ENCODE measurements at regions not wholly inside any gene's neighbourhood (a gene's known extent, or its start where the extent isn't known, plus 50 kb on each side); places are given as distances from the start of the nearest gene placed in this dataset.
A peak's percentile ranks its signal among the peaks of the same experiment; 100 is the strongest.

- H3K9me3 Mint-ChIP-seq = peaks cover 30 to 53% of the 10 kb centered on the region in 2 donors
- peak overlapping the region in 1 of 2 donors; percentile 78 for H3K27ac Mint-ChIP-seq
- ATAC-seq = no peak
- H3K4me3 Mint-ChIP-seq = no peak overlapping the region
- DNase-seq = no peak
- peaks cover 21% of the 10 kb centered on the region for H3K4me1 Mint-ChIP-seq
- no peaks in the 10 kb centered on the region for H3K27me3 Mint-ChIP-seq
These were observed 249.4 kb upstream of the B3GALT2 start for GRCh38 chr1:193435781-193436180.

GRCh38 chr1:193434319-193434718 is 247.9 kb upstream of the B3GALT2 start:
- H3K9me3 Mint-ChIP-seq = peaks cover 22 to 43% of the 10 kb centered on the region in 2 donors
- H3K4me1 Mint-ChIP-seq = peaks cover 21% of the 10 kb centered on the region
- DNase-seq = no peak
- ATAC-seq = no peak
- no peak overlapping the region for H3K4me3 Mint-ChIP-seq
- H3K27me3 Mint-ChIP-seq = no peaks in the 10 kb centered on the region
- no peak overlapping the region for H3K27ac Mint-ChIP-seq

- H3K4me1 Mint-ChIP-seq = peaks cover 16% of the 10 kb centered on the region
- H3K9me3 Mint-ChIP-seq = peaks cover 22 to 43% of the 10 kb centered on the region in 2 donors
- DNase-seq (no peak), ATAC-seq (no peak)
- H3K27me3 Mint-ChIP-seq = no peaks in the 10 kb centered on the region
- no peak overlapping the region for H3K4me3 Mint-ChIP-seq
- no peak overlapping the region for H3K27ac Mint-ChIP-seq
These were observed 247.2 kb upstream of the B3GALT2 start for GRCh38 chr1:193433599-193433998.

GRCh38 chr1:193432979-193433587 is 246.7 kb upstream of the B3GALT2 start:
- Mint-ChIP-seq H3K4me1 (peaks cover 13% of the 10 kb centered on the region), H3K27ac (no peak overlapping the region), H3K9me3 (peaks cover 22 to 43% of the 10 kb centered on the region in 2 donors), H3K27me3 (no peaks in the 10 kb centered on the region), H3K4me3 (no peak overlapping the region)
- ATAC-seq (no peak), DNase-seq (no peak)

- Mint-ChIP-seq H3K4me1 (peaks cover 14% of the 10 kb centered on the region), H3K4me3 (no peak overlapping the region), H3K27me3 (no peaks in the 10 kb centered on the region), H3K9me3 (peaks cover 19 to 39% of the 10 kb centered on the region in 2 donors), H3K27ac (no peak overlapping the region)
- no peak for DNase-seq
- ATAC-seq = no peak
These were observed 245.0 kb upstream of the B3GALT2 start for GRCh38 chr1:193431265-193431977.

GRCh38 chr1:193427524-193427923 is 241.1 kb upstream of the B3GALT2 start:
- Mint-ChIP-seq H3K27ac (no peak overlapping the region), H3K4me1 (peaks cover 8% of the 10 kb centered on the region), H3K27me3 (no peaks in the 10 kb centered on the region), H3K4me3 (no peak overlapping the region), H3K9me3 (peaks cover 0 to 10% of the 10 kb centered on the region in 2 donors)
- ATAC-seq (no peak), DNase-seq (no peak)

GRCh38 chr1:193426061-193426460 is 239.6 kb upstream of the B3GALT2 start:
- peaks cover 8% of the 10 kb centered on the region for H3K4me1 Mint-ChIP-seq
- H3K4me3 Mint-ChIP-seq = no peak overlapping the region
- H3K27me3 Mint-ChIP-seq = no peaks in the 10 kb centered on the region
- no peak for ATAC-seq
- H3K27ac Mint-ChIP-seq = no peak overlapping the region
- no peak for DNase-seq
- no peaks in the 10 kb centered on the region for H3K9me3 Mint-ChIP-seq

- ATAC-seq (no peak), DNase-seq (no peak)
- Mint-ChIP-seq H3K9me3 (no peaks in the 10 kb centered on the region), H3K4me1 (peaks cover 27% of the 10 kb centered on the region), H3K27ac (no peak overlapping the region), H3K27me3 (no peaks in the 10 kb centered on the region), H3K4me3 (no peak overlapping the region)
These were observed 235.1 kb upstream of the B3GALT2 start for GRCh38 chr1:193421487-193421886.

- H3K27ac Mint-ChIP-seq = no peak overlapping the region
- H3K4me3 Mint-ChIP-seq = no peak overlapping the region
- ATAC-seq = no peak
These were observed 232.9 kb upstream of the B3GALT2 start for GRCh38 chr1:193419295-193419694.

GRCh38 chr1:193418745-193419058 is 232.3 kb upstream of the B3GALT2 start:
- DNase-seq (no peak), ATAC-seq (no peak)
- H3K9me3 Mint-ChIP-seq = peaks cover 0 to 5% of the 10 kb centered on the region in 2 donors
- H3K27me3 Mint-ChIP-seq = no peaks in the 10 kb centered on the region
- H3K27ac Mint-ChIP-seq = peak overlapping the region in 1 of 2 donors; percentile 82
- H3K4me3 Mint-ChIP-seq = peak overlapping the region; percentile 70 to 87
- peaks cover 42% of the 10 kb centered on the region for H3K4me1 Mint-ChIP-seq

More at GRCh38 chr1:193419295-193419694, 232.9 kb upstream of the B3GALT2 start:
- H3K9me3 Mint-ChIP-seq = peaks cover 0 to 5% of the 10 kb centered on the region in 2 donors
- H3K27me3 Mint-ChIP-seq = no peaks in the 10 kb centered on the region
- no peak for DNase-seq
- H3K4me1 Mint-ChIP-seq = peaks cover 41% of the 10 kb centered on the region

- peak; percentile 95 for ATAC-seq
- peaks cover 47% of the 10 kb centered on the region for H3K4me1 Mint-ChIP-seq
These were observed 231.7 kb upstream of the B3GALT2 start for GRCh38 chr1:193417945-193418744.

GRCh38 chr1:193417403-193417802 is 231.0 kb upstream of the B3GALT2 start:
- peaks cover 0 to 11% of the 10 kb centered on the region in 2 donors for H3K9me3 Mint-ChIP-seq
- DNase-seq = no peak
- no peak for ATAC-seq
- H3K4me3 Mint-ChIP-seq = peak overlapping the region; percentile 0 to 87
- peak overlapping the region; percentile 8 to 85 for H3K27ac Mint-ChIP-seq
- peaks cover 50% of the 10 kb centered on the region for H3K4me1 Mint-ChIP-seq
- H3K27me3 Mint-ChIP-seq = no peaks in the 10 kb centered on the region

More at GRCh38 chr1:193417945-193418744, 231.7 kb upstream of the B3GALT2 start:
- no peaks in the 10 kb centered on the region for H3K27me3 Mint-ChIP-seq
- DNase-seq = no peak
- H3K27ac Mint-ChIP-seq = peak overlapping the region; percentile 79 to 82
- peaks cover 0 to 8% of the 10 kb centered on the region in 2 donors for H3K9me3 Mint-ChIP-seq
- peak overlapping the region; percentile 70 to 87 for H3K4me3 Mint-ChIP-seq

GRCh38 chr1:193416226-193417024 is 230.0 kb upstream of the B3GALT2 start:
- no peak for DNase-seq
- Mint-ChIP-seq H3K27ac (peak overlapping the region in 1 of 2 donors; percentile 73), H3K4me1 (peaks cover 60% of the 10 kb centered on the region), H3K9me3 (peaks cover 0 to 11% of the 10 kb centered on the region in 2 donors), H3K4me3 (no peak overlapping the region), H3K27me3 (no peaks in the 10 kb centered on the region)
- no peak for ATAC-seq

- Mint-ChIP-seq H3K27ac (no peak overlapping the region), H3K27me3 (no peaks in the 10 kb centered on the region), H3K9me3 (peaks cover 0 to 11% of the 10 kb centered on the region in 2 donors), H3K4me1 (peaks cover 60% of the 10 kb centered on the region), H3K4me3 (no peak overlapping the region)
- ATAC-seq (no peak), DNase-seq (no peak)
These were observed 228.8 kb upstream of the B3GALT2 start for GRCh38 chr1:193415256-193415655.

- ATAC-seq = no peak
- Mint-ChIP-seq H3K9me3 (peaks cover 0 to 11% of the 10 kb centered on the region in 2 donors), H3K4me1 (peaks cover 64% of the 10 kb centered on the region), H3K4me3 (no peak overlapping the region), H3K27me3 (no peaks in the 10 kb centered on the region), H3K27ac (peak overlapping the region in 1 of 2 donors; percentile 0)
- DNase-seq = no peak
These were observed 227.0 kb upstream of the B3GALT2 start for GRCh38 chr1:193413376-193413775.
